ENCODE measurements at regions not wholly inside any gene's neighbourhood (a gene's known extent, or its start where the extent isn't known, plus 50 kb on each side); places are given as distances from the start of the nearest gene placed in this dataset.

DNA sequence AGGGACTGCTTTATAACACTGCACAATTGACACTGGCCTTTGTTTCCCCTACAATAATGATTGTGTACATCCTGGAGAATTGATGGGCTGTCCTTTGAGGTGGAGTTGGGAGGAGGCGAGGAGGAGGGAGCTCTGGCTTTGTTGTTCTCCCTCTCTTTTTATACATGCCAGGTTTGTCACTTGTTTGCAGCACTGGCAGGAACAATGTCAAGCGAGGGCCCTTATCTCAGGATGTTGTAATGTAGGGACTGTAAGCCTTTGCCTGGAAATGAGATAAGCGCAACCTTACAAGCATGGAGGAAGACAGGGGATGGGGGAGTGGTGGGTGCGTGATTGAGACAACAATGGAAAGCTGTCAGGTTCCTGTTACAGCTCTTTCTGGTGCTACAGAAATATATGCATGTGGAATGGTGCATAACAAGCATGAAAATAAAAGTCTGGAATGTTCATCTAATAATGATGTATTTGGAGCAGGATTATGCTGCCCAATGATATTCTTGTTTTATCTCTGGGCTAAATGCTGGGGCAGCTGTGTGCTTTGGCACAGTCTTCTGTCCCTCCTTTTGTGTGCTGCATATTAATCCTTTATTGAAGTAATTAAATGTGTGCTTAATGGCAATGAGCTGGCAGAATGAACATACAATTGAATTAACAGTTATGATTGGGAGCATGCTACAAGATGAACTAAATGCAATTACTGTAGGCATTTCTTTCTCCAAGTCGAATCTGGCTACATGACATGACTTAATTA lies 294.4 kb downstream of the GPAT3 start:
- no peaks in the 10 kb centered on the region for H3K4me1 ChIP-seq (ENCODE audit: control insufficient read depth, insufficient read depth, low read length)
- POLR2A ChIA-PET, result no interaction called here
- H3K27me3 ChIP-seq (replicated peaks in 1 of 2; ENCODE audit: control insufficient read depth in 2 of 2, insufficient read depth in 2 of 2, low read length in 1 of 2), result no peaks in the 10 kb centered on the region; a peak in 1 of 4 replicates
- intact Hi-C loops (cut with micrococcal nuclease; ENCODE audit: unreplicated experiment), result no loop called here
- no peak overlapping the region for H2AFZ ChIP-seq (ENCODE audit: control insufficient read depth, low read depth, low read length)
- ATAC-seq (no peak), DNase-seq (ENCODE audit: low read depth, low spot score) (no peak), FAIRE-seq (no peak)
- TF ChIP-seq, protein P1, sequence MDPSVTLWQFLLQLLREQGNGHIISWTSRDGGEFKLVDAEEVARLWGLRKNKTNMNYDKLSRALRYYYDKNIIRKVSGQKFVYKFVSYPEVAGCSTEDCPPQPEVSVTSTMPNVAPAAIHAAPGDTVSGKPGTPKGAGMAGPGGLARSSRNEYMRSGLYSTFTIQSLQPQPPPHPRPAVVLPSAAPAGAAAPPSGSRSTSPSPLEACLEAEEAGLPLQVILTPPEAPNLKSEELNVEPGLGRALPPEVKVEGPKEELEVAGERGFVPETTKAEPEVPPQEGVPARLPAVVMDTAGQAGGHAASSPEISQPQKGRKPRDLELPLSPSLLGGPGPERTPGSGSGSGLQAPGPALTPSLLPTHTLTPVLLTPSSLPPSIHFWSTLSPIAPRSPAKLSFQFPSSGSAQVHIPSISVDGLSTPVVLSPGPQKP (IDR thresholded peaks at IDR 0.05; ENCODE audit: low read depth, low read length), result no peak
- TF ChIP-seq EGR1 (IDR thresholded peaks at IDR 0.05; ENCODE audit: borderline replicate concordance in 1 of 2, low read depth in 2 of 2, low read length in 2 of 2) (no peak), REST (IDR thresholded peaks at IDR 0.05; ENCODE audit: low read depth, low read length) (no peak)
- WGBS (ENCODE audit: insufficient coverage, insufficient replicate concordance, low lambda C conversion rate, missing lambda C conversion rate), result 9% methylated on average over 5 of the region's 5 CpGs
- no peak overlapping the region for H3K27ac ChIP-seq (ENCODE audit: control insufficient read depth, insufficient read depth)
- CTCF ChIA-PET, result interaction anchor here (0.8 kb wide), 1 partner anchor 14 kb away, joined by 3 read pairs; no protein-coding TSS in a partner anchor
- H3K9me3 ChIP-seq (replicated peaks; ENCODE audit: control insufficient read depth, insufficient read depth, low read length), result no peaks in the 10 kb centered on the region
- H3K4me2 ChIP-seq (ENCODE audit: control insufficient read depth, insufficient read depth), result no peak overlapping the region
- RAD21 ChIA-PET (ENCODE audit: unreplicated experiment), result no interaction called here
- H3K9ac ChIP-seq (ENCODE audit: control insufficient read depth, insufficient read depth, low read length), result no peak overlapping the region
- H3K79me2 ChIP-seq (ENCODE audit: control insufficient read depth, insufficient read depth, low read length), result no peaks in the 10 kb centered on the region
- no TSS peak for BruUV-seq (replicated peaks)
- no peaks in the 10 kb centered on the region for H3K36me3 ChIP-seq (ENCODE audit: control insufficient read depth in 2 of 2, insufficient read depth in 2 of 2, low read length in 1 of 2)
- in situ Hi-C loops (cut with MboI), result no loop called here
- no peaks in the 10 kb centered on the region for H4K20me1 ChIP-seq (ENCODE audit: control insufficient read depth, insufficient read depth)
- H3K4me3 ChIP-seq, result no peak overlapping the region
- SMC1A ChIA-PET (ENCODE audit: uncharacterized antibody, unreplicated experiment), result interaction anchor here (0.7 kb wide), 1 partner anchor 14 kb away, joined by 3 read pairs; no protein-coding TSS in a partner anchor
